ENCODE measurements at regions not wholly inside any gene's neighbourhood (a gene's known extent, or its start where the extent isn't known, plus 50 kb on each side); places are given as distances from the start of the nearest gene placed in this dataset.

- Histone ChIP-seq H3K4me1 (ENCODE audit: insufficient read depth, low read length) (peaks cover 17% of the 10 kb centered on the region), H3K9me3 (ENCODE audit: low read length) (peaks cover 16% of the 10 kb centered on the region), H2AFZ (ENCODE audit: low read length) (no peak overlapping the region), H3K4me2 (ENCODE audit: low read depth, low read length) (no peak overlapping the region), H3K9ac (ENCODE audit: insufficient read depth, low read depth, low read length) (no peak overlapping the region), H3K4me3 (replicated peaks in 1 of 3; ENCODE audit: insufficient read depth in 1 of 3, low read depth in 2 of 3, low read length in 3 of 3) (no peak overlapping the region), H3K79me2 (ENCODE audit: insufficient read depth, low read length) (no peaks in the 10 kb centered on the region), H3K36me3 (replicated peaks in 1 of 2; ENCODE audit: control insufficient read depth in 1 of 2, insufficient read depth in 2 of 2, low read length in 2 of 2) (no peaks in the 10 kb centered on the region), H3K27me3 (ENCODE audit: control insufficient read depth in 1 of 2, insufficient read depth in 2 of 2, low read length in 2 of 2) (0 out of 5 replicates have a peak, but pooled peaks cover 0 to 1% of the 10 kb centered on the region in 2 experiments), H4K20me1 (ENCODE audit: insufficient read depth, low read length) (no peaks in the 10 kb centered on the region), H3K27ac (ENCODE audit: extremely low read length, insufficient read depth, low read length) (no peak overlapping the region)
- intact Hi-C loops (cut with micrococcal nuclease; ENCODE audit: unreplicated experiment) (no loop called here), in situ Hi-C loops (cut with HindIII; ENCODE audit: extremely low pct_ligation_motif_present, low pct_unique_long_range_greater_than_20kb) (loop anchor here (10.0 kb wide), 1 partner anchor 1329 kb away; no protein-coding TSS in a partner anchor)
- no peak for TF ChIP-seq ZNF234 (CRISPR knock-in tag; conservative IDR thresholded peaks at IDR 0.05)
- no peak for TF ChIP-seq ZNF10 (CRISPR knock-in tag; IDR thresholded peaks at IDR 0.05; ENCODE audit: borderline replicate concordance, low read depth)
- no peak for TF ChIP-seq MTA1 (CRISPR knock-in tag; IDR thresholded peaks at IDR 0.05; ENCODE audit: borderline replicate concordance)
- no peak for TF ChIP-seq HCFC1 (IDR thresholded peaks at IDR 0.05; ENCODE audit: low read depth, low read length)
- TF ChIP-seq AKNA (CRISPR knock-in tag; IDR thresholded peaks at IDR 0.05; ENCODE audit: borderline replicate concordance): no peak
- no peak for TF ChIP-seq ZBTB38 (CRISPR knock-in tag; IDR thresholded peaks at IDR 0.05)
- no peak for TF ChIP-seq REXO4 (CRISPR knock-in tag; IDR thresholded peaks at IDR 0.05; ENCODE audit: borderline replicate concordance)
- TF ChIP-seq ZBTB46 (CRISPR knock-in tag; IDR thresholded peaks at IDR 0.05; ENCODE audit: borderline replicate concordance): no peak
- FAIRE-seq (no peak), ATAC-seq (no peak), DNase-seq (ENCODE audit: low spot score) (no peak)
- ChIA-PET POLR2A (no interaction called here), CTCF (ENCODE audit: low intra/inter-chr PET ratio, low total read pairs) (no interaction called here)
- WGBS (ENCODE audit: low lambda C conversion rate): 27% methylated on average over 3 of the region's 3 CpGs
- no TSS peak for BruUV-seq (replicated peaks)
These were observed 341.1 kb downstream of the PMP22 start for GRCh38 chr17:14923981-14924380.

Measured in HepG2 (cell line).